ENCODE measurements at regions not wholly inside any gene's neighbourhood (a gene's known extent, or its start where the extent isn't known, plus 50 kb on each side); places are given as distances from the start of the nearest gene placed in this dataset.

GRCh38 chr6:164531736-164532135 lies 777.7 kb downstream of the C6orf118 start:
- Histone ChIP-seq H3K23ac (ENCODE audit: insufficient read length, low read depth, low read length) (no peak overlapping the region), H2BK120ac (ENCODE audit: low read depth, low read length, poor library complexity, severe bottlenecking) (no peak overlapping the region), H4K5ac (ENCODE audit: insufficient read length, low read depth, low read length) (no peak overlapping the region), H2BK12ac (ENCODE audit: insufficient read length, low read depth, low read length) (no peak overlapping the region), H3K9me3 (ENCODE audit: control insufficient read depth, low read depth, low read length) (no peaks in the 10 kb centered on the region), H3K4me1 (ENCODE audit: insufficient read depth, low read length) (no peaks in the 10 kb centered on the region), H3K79me1 (ENCODE audit: insufficient read depth, low read depth, low read length, poor library complexity, severe bottlenecking) (no peaks in the 10 kb centered on the region), H3K27me3 (ENCODE audit: insufficient read depth, low read length) (no peaks in the 10 kb centered on the region), H2AFZ (ENCODE audit: low read length) (no peak overlapping the region), H3K4me2 (ENCODE audit: insufficient read depth, insufficient read length, low read length) (no peak overlapping the region), H4K91ac (ENCODE audit: insufficient read length, low read depth, low read length) (no peak overlapping the region), H3T11ph (ENCODE audit: low read length) (no peak overlapping the region), H3K18ac (ENCODE audit: insufficient read length, low read depth, low read length) (no peak overlapping the region), H2AK5ac (ENCODE audit: insufficient read length, low read length) (no peak overlapping the region), H3K4ac (ENCODE audit: low read depth, low read length) (no peak overlapping the region), H3K27ac (ENCODE audit: insufficient read length, low read depth, low read length) (no peak overlapping the region), H2BK20ac (ENCODE audit: low read depth, low read length, poor library complexity, severe bottlenecking) (no peak overlapping the region), H4K20me1 (ENCODE audit: control insufficient read depth, insufficient read depth, insufficient read length) (no peaks in the 10 kb centered on the region), H3K23me2 (ENCODE audit: insufficient read length, low read depth, low read length, poor library complexity, severe bottlenecking) (no peaks in the 10 kb centered on the region), H3K14ac (ENCODE audit: insufficient read depth, low read length) (no peak overlapping the region), H2BK5ac (ENCODE audit: insufficient read length, low read length) (no peak overlapping the region), H3K9ac (ENCODE audit: extremely low read depth, insufficient read length, low read length) (no peak overlapping the region), H3K79me2 (ENCODE audit: insufficient read depth, low read length) (no peaks in the 10 kb centered on the region), H4K8ac (replicated peaks; ENCODE audit: insufficient read length, low read depth, low read length) (no peak overlapping the region), H2BK15ac (ENCODE audit: low read depth, low read length) (no peak overlapping the region), H3K56ac (ENCODE audit: insufficient read length, low read depth, low read length) (no peak overlapping the region)
- TF ChIP-seq, protein P1, sequence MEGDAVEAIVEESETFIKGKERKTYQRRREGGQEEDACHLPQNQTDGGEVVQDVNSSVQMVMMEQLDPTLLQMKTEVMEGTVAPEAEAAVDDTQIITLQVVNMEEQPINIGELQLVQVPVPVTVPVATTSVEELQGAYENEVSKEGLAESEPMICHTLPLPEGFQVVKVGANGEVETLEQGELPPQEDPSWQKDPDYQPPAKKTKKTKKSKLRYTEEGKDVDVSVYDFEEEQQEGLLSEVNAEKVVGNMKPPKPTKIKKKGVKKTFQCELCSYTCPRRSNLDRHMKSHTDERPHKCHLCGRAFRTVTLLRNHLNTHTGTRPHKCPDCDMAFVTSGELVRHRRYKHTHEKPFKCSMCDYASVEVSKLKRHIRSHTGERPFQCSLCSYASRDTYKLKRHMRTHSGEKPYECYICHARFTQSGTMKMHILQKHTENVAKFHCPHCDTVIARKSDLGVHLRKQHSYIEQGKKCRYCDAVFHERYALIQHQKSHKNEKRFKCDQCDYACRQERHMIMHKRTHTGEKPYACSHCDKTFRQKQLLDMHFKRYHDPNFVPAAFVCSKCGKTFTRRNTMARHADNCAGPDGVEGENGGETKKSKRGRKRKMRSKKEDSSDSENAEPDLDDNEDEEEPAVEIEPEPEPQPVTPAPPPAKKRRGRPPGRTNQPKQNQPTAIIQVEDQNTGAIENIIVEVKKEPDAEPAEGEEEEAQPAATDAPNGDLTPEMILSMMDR (conservative IDR thresholded peaks at IDR 0.05) = no peak
- no peak overlapping the region for H3K4me3 Mint-ChIP-seq
- no peaks in the 10 kb centered on the region for H3K27me3 Mint-ChIP-seq (ENCODE audit: low read depth)
- no CpG with 5 or more reads among the region's 3 CpGs for WGBS (ENCODE audit: extremely low coverage, insufficient read length, low lambda C conversion rate)
- no peak overlapping the region for H3K27ac Mint-ChIP-seq
- peaks cover 3 to 7% (median 5%) of the 10 kb centered on the region in 3 experiments; a peak in 4 of 7 replicates for H3K36me3 Mint-ChIP-seq (ENCODE audit: insufficient read depth in 1 of 3, low read depth in 3 of 3)
- H3K9me3 Mint-ChIP-seq = peaks cover 5 to 7% of the 10 kb centered on the region in 2 experiments
- H3K4me1 Mint-ChIP-seq = peaks cover 9 to 11% of the 10 kb centered on the region in 2 experiments
- no peak for DNase-seq

All from H9 (cell line).